GM19023 (cell line): ENCODE measurements at regions not wholly inside any gene's neighbourhood (a gene's known extent, or its start where the extent isn't known, plus 50 kb on each side); places are given as distances from the start of the nearest gene placed in this dataset.
"Not testable (repeated sequence)": the region's sequence is repeated elsewhere in the genome, so short reads cannot be mapped to it uniquely, and the experiment has no call there.

Experiments
- ATAC-seq: cut with Tn5 transposase; IDR thresholded peaks from one replicate; pipeline ENCODE4 v1.9.1; 2021; ENCODE audit warnings: mild to moderate bottlenecking, moderate library complexity; ENCODE audit not compliant: unreplicated experiment

GRCh38 chr7:149930374-149931068, 56.8 kb downstream of the ATP6V0E2 start:
- not testable (repeated sequence) for ATAC-seq

- ATAC-seq, result not testable (repeated sequence)
These were observed 60.0 kb downstream of the ATP6V0E2 start for GRCh38 chr7:149933776-149934175.

GRCh38 chr7:149947346-149947745, 73.6 kb downstream of the ATP6V0E2 start:
- ATAC-seq, result not testable (repeated sequence)

- ATAC-seq, result not testable (repeated sequence)
These were observed 74.7 kb downstream of the ATP6V0E2 start for GRCh38 chr7:149948444-149948843.

- not testable (repeated sequence) for ATAC-seq
These were observed 76.3 kb downstream of the ATP6V0E2 start for GRCh38 chr7:149949863-149950577.

- ATAC-seq, result not testable (repeated sequence)
These were observed 76.8 kb downstream of the ATP6V0E2 start for GRCh38 chr7:149950578-149950924.

GRCh38 chr7:149951579-149951978, 77.8 kb downstream of the ATP6V0E2 start:
- ATAC-seq, result not testable (repeated sequence)

GRCh38 chr7:149958880-149959279, 85.1 kb downstream of the ATP6V0E2 start:
- ATAC-seq, result not testable (repeated sequence)

- not testable (repeated sequence) for ATAC-seq
These were observed 87.1 kb downstream of the ATP6V0E2 start for GRCh38 chr7:149960863-149961262.

GRCh38 chr7:149961878-149962277, 88.1 kb downstream of the ATP6V0E2 start:
- ATAC-seq, result not testable (repeated sequence)

GRCh38 chr7:149962685-149963319, 89.0 kb downstream of the ATP6V0E2 start:
- ATAC-seq, result not testable (repeated sequence)

- ATAC-seq, result not testable (repeated sequence)
These were observed 90.2 kb downstream of the ATP6V0E2 start for GRCh38 chr7:149963985-149964384.

- ATAC-seq, result not testable (repeated sequence)
These were observed 92.7 kb downstream of the ATP6V0E2 start for GRCh38 chr7:149966444-149966843.

GRCh38 chr7:149972977-149973376, 99.2 kb downstream of the ATP6V0E2 start:
- not testable (repeated sequence) for ATAC-seq

GRCh38 chr7:149973681-149974080, 99.9 kb downstream of the ATP6V0E2 start:
- ATAC-seq, result not testable (repeated sequence)

- ATAC-seq, result not testable (repeated sequence)
These were observed 101.8 kb downstream of the ATP6V0E2 start for GRCh38 chr7:149975608-149976007.

- ATAC-seq, result not testable (repeated sequence)
These were observed 104.8 kb downstream of the ATP6V0E2 start for GRCh38 chr7:149978537-149978936.

GRCh38 chr7:149978944-149979343, 105.2 kb downstream of the ATP6V0E2 start:
- not testable (repeated sequence) for ATAC-seq

- not testable (repeated sequence) for ATAC-seq
These were observed 108.9 kb downstream of the ATP6V0E2 start for GRCh38 chr7:149982537-149983112.

- not testable (repeated sequence) for ATAC-seq
These were observed 113.1 kb downstream of the ATP6V0E2 start for GRCh38 chr7:149986866-149987265.

- ATAC-seq, result not testable (repeated sequence)
These were observed 118.0 kb downstream of the ATP6V0E2 start for GRCh38 chr7:149991652-149992302.
